ENCODE measurements at regions not wholly inside any gene's neighbourhood (a gene's known extent, or its start where the extent isn't known, plus 50 kb on each side); places are given as distances from the start of the nearest gene placed in this dataset.
"Not testable (repeated sequence)": the region's sequence is repeated elsewhere in the genome, so short reads cannot be mapped to it uniquely, and the experiment has no call there.

GRCh38 chr15:24848050-24848449 is 106.7 kb upstream of the SNRPN start:
- DNase-seq, result no peak

GRCh38 chr15:24856397-24857390 is 98.1 kb upstream of the SNRPN start:
- no peak for DNase-seq

GRCh38 chr15:24857763-24858162 is 97.0 kb upstream of the SNRPN start:
- no peak for DNase-seq

GRCh38 chr15:24858183-24858582 is 96.6 kb upstream of the SNRPN start:
- DNase-seq, result not testable (repeated sequence)

GRCh38 chr15:24858737-24859601 is 95.8 kb upstream of the SNRPN start:
- DNase-seq, result no peak

- no peak for DNase-seq
Observed at GRCh38 chr15:24861014-24861690, 93.6 kb upstream of the SNRPN start.

GRCh38 chr15:24862726-24863521 is 91.9 kb upstream of the SNRPN start:
- no peak for DNase-seq

- DNase-seq, result no peak
Observed at GRCh38 chr15:24865303-24865702, 89.5 kb upstream of the SNRPN start.

GRCh38 chr15:24877174-24877573 is 77.6 kb upstream of the SNRPN start:
- DNase-seq, result no peak

GRCh38 chr15:24878153-24878552 is 76.6 kb upstream of the SNRPN start:
- no peak for DNase-seq

- no peak for DNase-seq
Observed at GRCh38 chr15:24879492-24879891, 75.3 kb upstream of the SNRPN start.

- DNase-seq, result no peak
Observed at GRCh38 chr15:24880663-24881062, 74.1 kb upstream of the SNRPN start.

GRCh38 chr15:24886538-24886937 is 68.2 kb upstream of the SNRPN start:
- DNase-seq, result no peak

- DNase-seq, result no peak
Observed at GRCh38 chr15:24898715-24899272, 56.0 kb upstream of the SNRPN start.

GRCh38 chr15:24899367-24899766 is 55.4 kb upstream of the SNRPN start:
- no peak for DNase-seq

GRCh38 chr15:24899795-24900194 is 55.0 kb upstream of the SNRPN start:
- no peak for DNase-seq

GRCh38 chr15:24901409-24901808 is 53.4 kb upstream of the SNRPN start:
- DNase-seq, result no peak
